ENCODE measurements at regions not wholly inside any gene's neighbourhood (a gene's known extent, or its start where the extent isn't known, plus 50 kb on each side); places are given as distances from the start of the nearest gene placed in this dataset.
"Not testable (repeated sequence)": the region's sequence is repeated elsewhere in the genome, so short reads cannot be mapped to it uniquely, and the experiment has no call there.

GRCh38 chr16:14014284-14014625, 56.9 kb upstream of the MRTFB start:
- H3K4me3 ChIP-seq, result no peak overlapping the region
- H3K4me1 ChIP-seq, result peaks cover 46% of the 10 kb centered on the region
- TF ChIP-seq, protein P1, sequence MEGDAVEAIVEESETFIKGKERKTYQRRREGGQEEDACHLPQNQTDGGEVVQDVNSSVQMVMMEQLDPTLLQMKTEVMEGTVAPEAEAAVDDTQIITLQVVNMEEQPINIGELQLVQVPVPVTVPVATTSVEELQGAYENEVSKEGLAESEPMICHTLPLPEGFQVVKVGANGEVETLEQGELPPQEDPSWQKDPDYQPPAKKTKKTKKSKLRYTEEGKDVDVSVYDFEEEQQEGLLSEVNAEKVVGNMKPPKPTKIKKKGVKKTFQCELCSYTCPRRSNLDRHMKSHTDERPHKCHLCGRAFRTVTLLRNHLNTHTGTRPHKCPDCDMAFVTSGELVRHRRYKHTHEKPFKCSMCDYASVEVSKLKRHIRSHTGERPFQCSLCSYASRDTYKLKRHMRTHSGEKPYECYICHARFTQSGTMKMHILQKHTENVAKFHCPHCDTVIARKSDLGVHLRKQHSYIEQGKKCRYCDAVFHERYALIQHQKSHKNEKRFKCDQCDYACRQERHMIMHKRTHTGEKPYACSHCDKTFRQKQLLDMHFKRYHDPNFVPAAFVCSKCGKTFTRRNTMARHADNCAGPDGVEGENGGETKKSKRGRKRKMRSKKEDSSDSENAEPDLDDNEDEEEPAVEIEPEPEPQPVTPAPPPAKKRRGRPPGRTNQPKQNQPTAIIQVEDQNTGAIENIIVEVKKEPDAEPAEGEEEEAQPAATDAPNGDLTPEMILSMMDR (IDR thresholded peaks at IDR 0.05), result no peak
- TF ChIP-seq EP300 (IDR thresholded peaks at IDR 0.05) (no peak), POLR2A (IDR thresholded peaks at IDR 0.05) (no peak), POLR2AphosphoS5 (IDR thresholded peaks at IDR 0.05) (no peak)
- H3K9me3 ChIP-seq, result no peaks in the 10 kb centered on the region
- WGBS, result 42% methylated on average over 5 of the region's 5 CpGs
- H3K36me3 ChIP-seq, result no peaks in the 10 kb centered on the region
- no peaks in the 10 kb centered on the region for H3K27me3 ChIP-seq
- H3K27ac ChIP-seq, result peak overlapping the region; percentile 89
- no peak for DNase-seq (ENCODE audit: low spot score in 2 of 2)

DNA sequence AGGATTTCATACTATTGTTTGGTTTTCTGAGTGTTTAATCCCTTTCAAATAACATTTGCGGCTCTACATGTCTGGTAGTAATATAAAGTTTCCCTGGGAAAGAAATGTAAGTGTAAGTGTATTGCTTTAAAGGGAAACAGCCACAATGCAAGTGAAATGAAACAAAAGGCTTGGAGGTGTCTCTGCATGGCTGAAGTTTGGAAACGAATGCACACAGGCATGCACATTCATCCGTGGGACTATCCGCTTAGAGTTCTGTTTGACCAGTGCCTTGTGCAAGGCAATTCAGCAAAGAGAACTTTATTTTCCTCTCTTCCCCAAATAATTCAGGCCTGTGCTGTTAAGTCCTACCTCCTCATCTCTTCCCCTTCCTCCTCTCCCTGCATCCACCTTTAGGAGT, 56.1 kb upstream of the MRTFB start:
- TF ChIP-seq POLR2AphosphoS5 (IDR thresholded peaks at IDR 0.05) (no peak), EP300 (IDR thresholded peaks at IDR 0.05) (no peak), POLR2A (IDR thresholded peaks at IDR 0.05) (no peak)
- TF ChIP-seq, protein P1 (IDR thresholded peaks at IDR 0.05), result no peak
- Histone ChIP-seq H3K9me3 (no peaks in the 10 kb centered on the region), H3K27me3 (no peaks in the 10 kb centered on the region), H3K4me3 (peak overlapping the region; percentile 23), H3K36me3 (no peaks in the 10 kb centered on the region), H3K4me1 (peaks cover 46% of the 10 kb centered on the region), H3K27ac (peak overlapping the region; percentile 89)
- DNase-seq (ENCODE audit: low spot score in 2 of 2), result no peak
- 50% methylated on average over 4 of the region's 4 CpGs for WGBS

- no peak for TF ChIP-seq EP300 (IDR thresholded peaks at IDR 0.05)
- no peak for TF ChIP-seq POLR2AphosphoS5 (IDR thresholded peaks at IDR 0.05)
- TF ChIP-seq POLR2A (IDR thresholded peaks at IDR 0.05), result no peak
- TF ChIP-seq, protein P1 (IDR thresholded peaks at IDR 0.05), result no peak
- peak overlapping the region; percentile 23 for H3K4me3 ChIP-seq
- H3K27ac ChIP-seq, result peak overlapping the region; percentile 89
- WGBS, result 72% methylated on average over 11 of the region's 11 CpGs
- no peaks in the 10 kb centered on the region for H3K9me3 ChIP-seq
- H3K4me1 ChIP-seq, result peaks cover 46% of the 10 kb centered on the region
- no peaks in the 10 kb centered on the region for H3K36me3 ChIP-seq
- no peaks in the 10 kb centered on the region for H3K27me3 ChIP-seq
- no peak for DNase-seq (ENCODE audit: low spot score in 2 of 2)
These were observed 55.7 kb upstream of the MRTFB start for GRCh38 chr16:14015461-14015860.

DNA sequence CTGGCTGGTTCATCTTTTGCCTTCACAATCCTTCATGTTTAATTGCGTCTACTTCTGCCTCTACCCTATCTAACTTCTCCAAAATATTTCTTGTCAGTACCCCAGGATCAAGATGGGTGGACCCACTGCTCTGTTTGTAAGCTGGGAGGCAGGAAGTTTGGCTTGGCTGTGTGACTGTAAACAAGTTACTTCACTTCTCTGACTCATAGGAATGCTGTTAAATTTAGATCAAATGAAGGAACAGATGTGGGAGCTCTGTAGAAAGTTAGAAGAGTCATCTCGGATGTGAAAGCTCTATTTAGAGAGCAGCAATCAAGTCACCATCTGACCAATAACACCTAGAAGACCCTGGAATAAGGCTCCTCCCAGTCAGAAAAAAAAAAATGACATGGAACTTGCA, 55.2 kb upstream of the MRTFB start:
- peak overlapping the region; percentile 89 for H3K27ac ChIP-seq
- 22% methylated on average over 2 of the region's 2 CpGs for WGBS
- no peaks in the 10 kb centered on the region for H3K36me3 ChIP-seq
- no peak for DNase-seq (ENCODE audit: low spot score in 2 of 2)
- H3K9me3 ChIP-seq, result no peaks in the 10 kb centered on the region
- H3K4me1 ChIP-seq, result peaks cover 46% of the 10 kb centered on the region
- no peaks in the 10 kb centered on the region for H3K27me3 ChIP-seq
- H3K4me3 ChIP-seq, result peak overlapping the region; percentile 23
- no peak for TF ChIP-seq POLR2A (IDR thresholded peaks at IDR 0.05)
- no peak for TF ChIP-seq EP300 (IDR thresholded peaks at IDR 0.05)
- TF ChIP-seq, protein P1 (IDR thresholded peaks at IDR 0.05), result no peak
- TF ChIP-seq POLR2AphosphoS5 (IDR thresholded peaks at IDR 0.05), result no peak

GRCh38 chr16:14016362-14016761, 54.8 kb upstream of the MRTFB start:
- not testable (repeated sequence) for H3K4me3 ChIP-seq; H3K9me3 ChIP-seq; H3K27me3 ChIP-seq; DNase-seq (ENCODE audit: low spot score in 2 of 2); H3K36me3 ChIP-seq
- H3K4me1 ChIP-seq, result peaks cover 44% of the 10 kb centered on the region
- H3K27ac ChIP-seq, result peak overlapping the region; percentile 1
- 91% methylated on average over 15 of the region's 15 CpGs for WGBS

DNA sequence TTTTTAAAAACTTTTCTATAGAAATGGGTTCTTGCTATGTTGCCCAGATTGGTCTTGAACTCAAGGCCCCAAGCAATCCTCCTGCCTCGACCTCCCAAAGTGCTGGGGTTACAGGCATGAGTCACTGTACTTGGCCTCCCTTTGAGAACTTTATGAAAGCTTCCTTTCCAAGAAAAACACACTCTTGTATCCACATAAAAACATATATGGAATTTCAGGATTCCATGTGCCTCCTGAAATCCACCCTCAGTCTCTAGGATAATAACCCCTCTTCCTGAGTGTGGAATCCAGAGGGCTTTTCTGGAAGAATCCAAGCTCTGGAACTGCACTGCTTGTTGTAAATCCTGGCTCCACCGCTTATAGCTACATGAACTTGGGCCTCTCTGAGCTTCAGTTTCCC, 53.2 kb upstream of the MRTFB start:
- WGBS, result 61% methylated on average over 2 of the region's 2 CpGs
- no peak overlapping the region for H3K27ac ChIP-seq
- H3K36me3 ChIP-seq, result no peaks in the 10 kb centered on the region
- TF ChIP-seq, protein P1 (IDR thresholded peaks at IDR 0.05), result no peak
- TF ChIP-seq POLR2AphosphoS5 (IDR thresholded peaks at IDR 0.05) (no peak), EP300 (IDR thresholded peaks at IDR 0.05) (no peak), POLR2A (IDR thresholded peaks at IDR 0.05) (no peak)
- no peaks in the 10 kb centered on the region for H3K9me3 ChIP-seq
- H3K27me3 ChIP-seq, result no peaks in the 10 kb centered on the region
- peaks cover 34% of the 10 kb centered on the region for H3K4me1 ChIP-seq
- no peak for DNase-seq (ENCODE audit: low spot score in 2 of 2)
- H3K4me3 ChIP-seq, result no peak overlapping the region
